GM12873 (cell line): ENCODE measurements at regions not wholly inside any gene's neighbourhood (a gene's known extent, or its start where the extent isn't known, plus 50 kb on each side); places are given as distances from the start of the nearest gene placed in this dataset.

Source experiments
- CTCF ChIP-seq: IDR thresholded peaks from 2 replicates; pipeline ENCODE4 v1.5.1; 2012; ENCODE audit warnings: low read depth, mild to moderate bottlenecking, moderate library complexity, low read length, control low read depth; ENCODE audit not compliant: insufficient read depth; ENCODE audit errors: missing control alignments

DNA sequence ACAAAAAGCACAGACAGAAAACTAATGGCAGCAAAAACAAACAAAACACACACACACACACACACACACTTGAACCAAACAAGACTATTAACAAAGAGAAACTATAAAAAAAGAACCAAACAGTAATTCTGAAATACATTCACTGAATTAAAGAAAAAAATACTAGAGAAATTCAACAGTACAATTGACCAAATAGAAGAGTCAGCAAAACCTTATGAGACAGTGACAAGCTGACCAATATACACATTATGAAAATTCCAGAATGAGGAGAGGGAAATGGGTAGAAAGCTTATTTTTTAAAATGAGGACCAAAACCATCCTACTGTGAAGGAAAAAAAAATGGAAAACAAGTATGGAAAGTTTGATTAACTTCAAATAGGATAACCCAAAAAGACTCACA is 212.2 kb upstream of the BTBD3 start:
- no peak for TF ChIP-seq CTCF

- TF ChIP-seq CTCF = no peak
Measured at GRCh38 chr20:11711214-11711613, 206.5 kb upstream of the BTBD3 start.

DNA sequence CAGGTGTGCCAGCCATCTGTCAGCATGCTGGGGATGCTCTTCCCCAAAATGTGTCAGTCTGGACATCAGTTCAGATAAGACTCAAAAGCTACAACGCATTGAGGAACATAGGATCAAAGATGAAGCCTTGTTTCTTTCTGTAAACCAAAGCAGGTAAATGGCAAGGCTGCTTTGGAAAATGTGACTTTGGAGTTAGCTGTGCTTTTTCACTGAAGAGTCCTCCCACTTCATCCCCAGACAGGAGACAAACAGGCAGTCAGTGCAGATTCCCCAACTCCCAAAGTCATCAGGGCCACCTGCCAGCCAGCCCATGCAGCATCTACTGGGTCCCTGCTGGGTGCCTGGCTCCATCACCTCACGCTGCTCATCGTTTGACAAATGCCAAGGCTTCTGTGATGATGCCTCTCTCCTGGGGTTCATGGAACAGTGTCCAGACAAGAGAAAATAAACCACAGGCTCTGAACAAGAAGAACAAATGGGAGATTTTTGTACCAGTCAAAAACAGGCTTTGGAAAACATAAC is 205.0 kb upstream of the BTBD3 start:
- TF ChIP-seq CTCF = no peak

- no peak for TF ChIP-seq CTCF
Measured at GRCh38 chr20:11714886-11715285, 202.8 kb upstream of the BTBD3 start.

DNA sequence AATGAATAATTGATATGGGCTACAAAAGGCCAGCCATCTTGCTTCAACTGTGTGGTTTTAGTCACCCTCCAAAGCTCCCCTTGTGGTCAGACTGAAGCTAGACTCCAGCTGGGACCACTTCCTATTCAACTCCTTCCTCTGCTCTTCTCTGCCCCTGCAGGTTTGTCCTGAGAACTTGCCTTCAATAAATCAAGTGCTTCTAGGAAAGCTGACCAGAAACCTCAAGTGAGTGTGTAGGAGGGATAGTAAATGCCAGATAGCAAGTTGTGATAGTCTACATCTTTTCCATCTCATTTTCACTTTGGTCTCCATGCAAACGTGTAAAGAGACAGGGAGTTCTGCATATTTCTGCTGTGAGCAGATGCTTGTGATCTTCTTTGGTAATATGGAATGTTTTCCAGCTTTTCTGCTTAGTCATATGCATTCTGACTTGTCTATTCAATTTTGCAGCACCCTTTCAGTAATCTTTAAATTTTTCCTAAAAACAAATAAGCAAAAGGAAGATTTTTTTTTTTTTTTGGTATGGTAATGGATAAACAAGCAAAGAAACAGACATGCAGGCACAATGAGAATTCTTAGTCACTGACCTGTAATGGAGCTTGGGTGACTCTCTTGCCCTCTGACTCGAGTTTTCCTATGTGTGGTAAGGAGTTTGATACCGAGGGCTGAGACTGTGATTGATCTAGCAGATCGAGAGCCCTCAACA is 201.3 kb upstream of the BTBD3 start:
- peak; percentile 16 for TF ChIP-seq CTCF

DNA sequence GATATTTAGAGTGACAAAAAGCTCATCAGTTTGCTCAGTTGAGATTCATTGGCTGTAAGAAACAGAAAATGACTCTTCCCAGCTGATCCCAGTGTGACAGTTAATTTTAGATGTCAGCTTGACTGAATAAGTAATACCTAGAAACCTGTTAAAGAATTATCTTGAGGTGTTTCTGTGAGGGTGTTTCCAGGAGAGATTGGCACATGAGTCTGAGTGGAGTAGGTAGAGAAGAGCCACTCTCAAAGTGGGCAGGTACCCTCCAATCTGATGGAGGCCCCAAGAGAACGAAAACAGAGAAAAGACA is 200.8 kb upstream of the BTBD3 start:
- no peak for TF ChIP-seq CTCF

DNA sequence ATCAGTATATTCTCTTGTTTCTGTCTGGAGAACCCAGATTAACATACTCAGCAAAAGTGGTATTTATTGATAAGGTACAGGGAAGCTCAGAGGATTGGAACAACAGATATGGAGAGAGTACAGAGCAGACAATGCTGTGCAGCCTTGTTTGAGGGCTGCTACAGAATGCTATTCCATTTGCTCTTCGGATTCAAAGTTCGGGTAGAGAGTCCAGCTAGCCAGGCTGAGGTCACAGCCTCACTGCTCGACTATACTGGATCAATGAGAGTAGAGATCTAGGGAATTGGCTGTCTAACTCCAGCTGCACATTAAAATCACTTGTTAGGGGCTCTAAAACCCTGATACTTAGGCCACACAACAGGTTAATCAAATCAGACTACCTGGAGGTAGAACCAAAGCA is 200.1 kb upstream of the BTBD3 start:
- no peak for TF ChIP-seq CTCF
